Loucy (cell line): ENCODE measurements at regions not wholly inside any gene's neighbourhood (a gene's known extent, or its start where the extent isn't known, plus 50 kb on each side); places are given as distances from the start of the nearest gene placed in this dataset.

Experiments used
- EZH2phosphoT487 ChIP-seq: fragments of 200-600 bp; IDR thresholded peaks from 2 replicates; pipeline ENCODE4 v1.6.1; 2018; ENCODE audit warnings: antibody characterized with exemption, mild to moderate bottlenecking, moderate library complexity, borderline replicate concordance
- TF ChIP-seq, protein P1 (sequence below): fragments of 200-600 bp; sonication (generic); conservative IDR thresholded peaks from 2 replicates; pipeline ENCODE4 v1.5.1; 2014; ENCODE audit warnings: mild to moderate bottlenecking, antibody characterized with exemption, low read length

DNA sequence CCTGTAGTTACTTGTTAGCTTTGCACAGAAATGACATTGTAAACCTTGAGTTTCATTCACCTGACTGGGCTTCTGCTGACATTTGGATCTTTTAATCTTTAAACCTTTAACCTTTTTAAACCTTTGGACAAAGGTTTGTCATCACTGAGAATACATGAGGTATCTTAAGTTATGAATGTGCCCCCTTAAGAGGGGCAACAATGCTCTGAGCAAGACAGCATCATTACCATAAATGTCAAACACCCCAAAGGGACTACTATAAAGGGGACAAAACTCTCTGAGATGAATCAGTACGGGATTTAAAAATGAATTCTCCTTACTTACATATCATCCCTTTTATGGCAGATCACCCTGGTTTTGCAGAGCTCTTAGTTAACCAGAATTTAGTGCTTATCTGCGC, 203.3 kb downstream of the COG6 start:
- TF ChIP-seq, protein P1, sequence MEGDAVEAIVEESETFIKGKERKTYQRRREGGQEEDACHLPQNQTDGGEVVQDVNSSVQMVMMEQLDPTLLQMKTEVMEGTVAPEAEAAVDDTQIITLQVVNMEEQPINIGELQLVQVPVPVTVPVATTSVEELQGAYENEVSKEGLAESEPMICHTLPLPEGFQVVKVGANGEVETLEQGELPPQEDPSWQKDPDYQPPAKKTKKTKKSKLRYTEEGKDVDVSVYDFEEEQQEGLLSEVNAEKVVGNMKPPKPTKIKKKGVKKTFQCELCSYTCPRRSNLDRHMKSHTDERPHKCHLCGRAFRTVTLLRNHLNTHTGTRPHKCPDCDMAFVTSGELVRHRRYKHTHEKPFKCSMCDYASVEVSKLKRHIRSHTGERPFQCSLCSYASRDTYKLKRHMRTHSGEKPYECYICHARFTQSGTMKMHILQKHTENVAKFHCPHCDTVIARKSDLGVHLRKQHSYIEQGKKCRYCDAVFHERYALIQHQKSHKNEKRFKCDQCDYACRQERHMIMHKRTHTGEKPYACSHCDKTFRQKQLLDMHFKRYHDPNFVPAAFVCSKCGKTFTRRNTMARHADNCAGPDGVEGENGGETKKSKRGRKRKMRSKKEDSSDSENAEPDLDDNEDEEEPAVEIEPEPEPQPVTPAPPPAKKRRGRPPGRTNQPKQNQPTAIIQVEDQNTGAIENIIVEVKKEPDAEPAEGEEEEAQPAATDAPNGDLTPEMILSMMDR = no peak
- TF ChIP-seq EZH2phosphoT487 = no peak
